LoVo (cell line): ENCODE measurements at regions not wholly inside any gene's neighbourhood (a gene's known extent, or its start where the extent isn't known, plus 50 kb on each side); places are given as distances from the start of the nearest gene placed in this dataset.
"Not testable (repeated sequence)": the region's sequence is repeated elsewhere in the genome, so short reads cannot be mapped to it uniquely, and the experiment has no call there.

Experiments
- DNase-seq: peaks from one replicate; pipeline ENCODE4 v3.0.0-alpha.2; 2016; ENCODE audit warnings: low spot score

GRCh38 chr13:110811008-110811720 lies 97.7 kb downstream of the ING1 start:
- DNase-seq = no peak

GRCh38 chr13:110811771-110812120 lies 98.2 kb downstream of the ING1 start:
- DNase-seq = no peak

- no peak for DNase-seq
These were observed 98.8 kb downstream of the ING1 start for GRCh38 chr13:110812121-110812868.

GRCh38 chr13:110812869-110813645 lies 99.6 kb downstream of the ING1 start:
- no peak for DNase-seq

- no peak for DNase-seq
These were observed 100.4 kb downstream of the ING1 start for GRCh38 chr13:110813646-110814624.

- no peak for DNase-seq
These were observed 99.2 kb downstream of the ANKRD10 start for GRCh38 chr13:110815471-110816204.

- DNase-seq = no peak
These were observed 98.4 kb downstream of the ANKRD10 start for GRCh38 chr13:110816500-110816899.

- no peak for DNase-seq
These were observed 97.7 kb downstream of the ANKRD10 start for GRCh38 chr13:110817143-110817542.

- no peak for DNase-seq
These were observed 96.1 kb downstream of the ANKRD10 start for GRCh38 chr13:110818747-110819146.

- peak; percentile 72 for DNase-seq
These were observed 95.5 kb downstream of the ANKRD10 start for GRCh38 chr13:110819203-110820014.

- DNase-seq = no peak
These were observed 94.5 kb downstream of the ANKRD10 start for GRCh38 chr13:110820322-110820721.

- DNase-seq = not testable (repeated sequence)
These were observed 92.8 kb downstream of the ANKRD10 start for GRCh38 chr13:110821837-110822668.

GRCh38 chr13:110822669-110822945 lies 92.3 kb downstream of the ANKRD10 start:
- no peak for DNase-seq

- no peak for DNase-seq
These were observed 90.1 kb downstream of the ANKRD10 start for GRCh38 chr13:110824702-110825300.

GRCh38 chr13:110825516-110825915 lies 89.4 kb downstream of the ANKRD10 start:
- no peak for DNase-seq

GRCh38 chr13:110826101-110826500 lies 88.8 kb downstream of the ANKRD10 start:
- no peak for DNase-seq

GRCh38 chr13:110826861-110827672 lies 87.8 kb downstream of the ANKRD10 start:
- DNase-seq = no peak
